Calu3 (cell line): ENCODE measurements at regions not wholly inside any gene's neighbourhood (a gene's known extent, or its start where the extent isn't known, plus 50 kb on each side); places are given as distances from the start of the nearest gene placed in this dataset.

Experiments
- BruUV-seq: library from RNA; stranded (reverse); fragments of 400-500 nt; replicated peaks from 2 replicates; lab custom pipeline; 2021; lab: Mats Ljungman, UMichigan
- CTCF ChIA-PET: fragments of 300-600 bp; sonication (Branson Sonifier 250); formaldehyde crosslinking; loops from one replicate; lab custom pipeline; 2022; ENCODE audit warnings: antibody characterized with exemption; lab: Charles Lee
- DNase-seq: peaks from one replicate; pipeline ENCODE4 v3.0.0; 2022
- H3K27ac Mint-ChIP-seq: one replicate; pipeline ENCODE4 v1.8.0; 2022; ENCODE audit warnings: mixed read lengths; ENCODE audit not compliant: unreplicated experiment
- H3K27me3 Mint-ChIP-seq: one replicate; pipeline ENCODE4 v1.8.0; 2022; ENCODE audit warnings: mixed read lengths; ENCODE audit not compliant: unreplicated experiment
- H3K36me3 Mint-ChIP-seq: one replicate; pipeline ENCODE4 v1.8.0; 2022; ENCODE audit warnings: mild to moderate bottlenecking, moderate library complexity, mixed read lengths; ENCODE audit not compliant: insufficient read depth, unreplicated experiment
- H3K4me1 Mint-ChIP-seq: one replicate; pipeline ENCODE4 v1.8.0; 2022; ENCODE audit warnings: mild to moderate bottlenecking, low read depth, mixed read lengths; ENCODE audit not compliant: unreplicated experiment
- H3K4me3 Mint-ChIP-seq: one replicate; pipeline ENCODE4 v1.8.0; 2022; ENCODE audit warnings: mild to moderate bottlenecking, low read depth, moderate library complexity, mixed read lengths; ENCODE audit not compliant: unreplicated experiment
- H3K9me3 Mint-ChIP-seq: one replicate; pipeline ENCODE4 v1.8.0; 2022; ENCODE audit warnings: low read depth, mixed read lengths; ENCODE audit not compliant: unreplicated experiment
- intact Hi-C: fragments of 100-400 bp; cut with micrococcal nuclease; formaldehyde crosslinking; loops from one replicate; pipeline ENCODE4 v1.10.0; 2022; ENCODE audit not compliant: unreplicated experiment
- TF ChIP-seq, protein P1 (sequence below): fragments of 200-600 bp; IDR thresholded peaks from one replicate; pipeline ENCODE4 v1.8.0; 2022; ENCODE audit warnings: antibody characterized with exemption; ENCODE audit not compliant: unreplicated experiment

DNA sequence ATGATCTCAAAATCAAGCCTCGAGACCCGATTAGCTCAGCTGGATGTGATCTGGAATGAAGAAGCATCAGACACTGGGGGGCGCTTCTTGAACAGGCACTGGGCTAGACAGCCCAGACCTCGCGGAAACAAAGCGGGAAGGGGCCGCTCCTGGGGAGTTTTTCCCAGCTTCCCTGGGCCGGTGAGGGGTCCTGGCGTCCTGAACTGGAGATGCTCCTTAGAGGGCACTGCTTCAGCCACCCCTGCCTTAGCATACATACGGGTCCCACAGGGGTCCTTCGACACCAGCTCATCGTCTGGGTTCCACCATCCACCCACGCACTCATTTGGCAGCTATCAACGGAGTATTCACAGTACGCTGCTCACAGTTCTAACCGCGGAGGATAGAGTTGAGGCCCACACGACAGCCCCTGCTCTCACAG, 146.7 kb downstream of the TSN start:
- no peak overlapping the region for H3K27ac Mint-ChIP-seq
- DNase-seq: no peak
- TF ChIP-seq, protein P1, sequence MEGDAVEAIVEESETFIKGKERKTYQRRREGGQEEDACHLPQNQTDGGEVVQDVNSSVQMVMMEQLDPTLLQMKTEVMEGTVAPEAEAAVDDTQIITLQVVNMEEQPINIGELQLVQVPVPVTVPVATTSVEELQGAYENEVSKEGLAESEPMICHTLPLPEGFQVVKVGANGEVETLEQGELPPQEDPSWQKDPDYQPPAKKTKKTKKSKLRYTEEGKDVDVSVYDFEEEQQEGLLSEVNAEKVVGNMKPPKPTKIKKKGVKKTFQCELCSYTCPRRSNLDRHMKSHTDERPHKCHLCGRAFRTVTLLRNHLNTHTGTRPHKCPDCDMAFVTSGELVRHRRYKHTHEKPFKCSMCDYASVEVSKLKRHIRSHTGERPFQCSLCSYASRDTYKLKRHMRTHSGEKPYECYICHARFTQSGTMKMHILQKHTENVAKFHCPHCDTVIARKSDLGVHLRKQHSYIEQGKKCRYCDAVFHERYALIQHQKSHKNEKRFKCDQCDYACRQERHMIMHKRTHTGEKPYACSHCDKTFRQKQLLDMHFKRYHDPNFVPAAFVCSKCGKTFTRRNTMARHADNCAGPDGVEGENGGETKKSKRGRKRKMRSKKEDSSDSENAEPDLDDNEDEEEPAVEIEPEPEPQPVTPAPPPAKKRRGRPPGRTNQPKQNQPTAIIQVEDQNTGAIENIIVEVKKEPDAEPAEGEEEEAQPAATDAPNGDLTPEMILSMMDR: no peak
- CTCF ChIA-PET: no interaction called here
- intact Hi-C loops: no loop called here
- H3K36me3 Mint-ChIP-seq: no peaks in the 10 kb centered on the region
- peaks cover 83% of the 10 kb centered on the region for H3K27me3 Mint-ChIP-seq
- no peaks in the 10 kb centered on the region for H3K4me1 Mint-ChIP-seq
- H3K9me3 Mint-ChIP-seq: no peaks in the 10 kb centered on the region
- no peak overlapping the region for H3K4me3 Mint-ChIP-seq
- BruUV-seq: no TSS peak

DNA sequence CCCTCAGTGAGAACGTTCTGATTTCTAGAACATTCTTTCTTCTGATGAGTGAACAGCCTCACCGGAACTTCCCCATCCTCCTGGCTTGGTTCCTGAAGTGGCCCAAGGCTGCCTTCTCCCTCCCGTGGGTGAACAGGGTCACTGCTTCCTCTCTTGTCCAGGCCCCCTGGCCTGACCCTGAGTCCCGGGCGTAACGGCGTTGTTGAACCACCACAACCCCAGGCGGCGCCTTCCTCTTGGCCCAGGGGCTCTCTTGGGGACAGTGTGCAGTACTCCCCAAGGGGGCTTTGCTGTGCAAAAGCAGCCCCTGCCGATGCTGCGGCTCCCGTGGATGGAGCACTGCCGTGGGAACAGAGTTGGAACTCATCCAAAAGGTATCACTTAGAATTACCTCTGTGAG, 147.2 kb downstream of the TSN start:
- no peak for DNase-seq
- intact Hi-C loops: no loop called here
- Mint-ChIP-seq H3K36me3 (no peaks in the 10 kb centered on the region), H3K9me3 (no peaks in the 10 kb centered on the region), H3K27me3 (peaks cover 80% of the 10 kb centered on the region), H3K4me3 (no peak overlapping the region), H3K27ac (no peak overlapping the region), H3K4me1 (no peaks in the 10 kb centered on the region)
- CTCF ChIA-PET: no interaction called here
- BruUV-seq: no TSS peak
- TF ChIP-seq, protein P1: no peak

DNA sequence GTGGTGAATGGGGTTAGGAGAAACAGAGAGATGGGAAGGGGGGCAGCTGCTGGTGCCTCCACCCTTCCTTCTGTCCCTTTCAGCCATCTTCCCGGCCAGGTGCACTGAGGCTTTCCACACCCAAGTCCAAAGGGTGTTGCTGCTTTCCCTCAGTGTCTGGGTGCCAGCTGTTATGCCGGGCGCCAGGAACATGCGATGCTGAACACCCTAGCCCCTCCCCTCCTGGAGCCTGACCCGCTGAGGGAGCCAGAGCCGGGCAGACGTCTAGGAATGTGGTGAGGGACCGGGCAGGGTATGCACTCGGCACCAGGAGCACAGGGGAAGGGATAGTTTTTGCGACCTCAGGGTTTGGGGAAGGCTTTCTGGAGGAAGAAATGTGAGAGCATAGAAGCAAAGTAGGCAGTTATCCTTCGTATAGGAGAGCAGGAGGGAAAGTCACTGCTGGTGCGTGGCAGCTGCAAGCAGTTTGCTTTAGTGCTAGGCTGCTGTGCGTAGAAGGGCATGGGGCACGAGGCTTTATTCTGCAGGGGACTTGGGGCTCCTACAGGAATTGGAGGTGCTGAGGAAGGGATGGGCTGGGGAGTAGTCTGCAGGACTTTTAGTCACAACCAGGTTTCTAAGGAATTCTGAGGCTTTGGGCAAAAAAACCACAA, 147.7 kb downstream of the TSN start:
- Mint-ChIP-seq H3K27me3 (peaks cover 80% of the 10 kb centered on the region), H3K4me3 (no peak overlapping the region), H3K4me1 (no peaks in the 10 kb centered on the region), H3K27ac (no peak overlapping the region), H3K36me3 (no peaks in the 10 kb centered on the region), H3K9me3 (no peaks in the 10 kb centered on the region)
- TF ChIP-seq, protein P1: no peak
- BruUV-seq: no TSS peak
- intact Hi-C loops: no loop called here
- DNase-seq: no peak
- CTCF ChIA-PET: no interaction called here

DNA sequence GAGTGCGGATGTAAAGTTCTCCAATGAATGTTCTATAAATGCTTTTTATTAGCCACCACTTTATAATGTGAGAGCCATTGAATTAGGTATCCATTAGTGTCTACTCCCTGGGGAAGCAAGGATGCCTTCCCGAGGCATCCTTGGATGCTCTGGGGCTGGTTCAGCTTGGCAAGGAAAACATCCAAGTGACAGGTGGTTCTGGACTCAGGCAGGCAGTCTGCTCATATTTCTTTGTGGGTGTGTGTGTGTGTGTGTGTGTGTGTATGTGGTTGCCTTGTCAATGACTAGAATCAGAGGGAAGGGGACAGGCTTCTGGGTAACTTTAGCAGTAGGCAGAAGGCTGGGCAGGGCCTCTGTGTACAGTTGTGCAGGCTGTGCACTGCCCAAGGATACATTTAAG, 149.2 kb downstream of the TSN start:
- Mint-ChIP-seq H3K36me3 (no peaks in the 10 kb centered on the region), H3K27me3 (peaks cover 80% of the 10 kb centered on the region), H3K27ac (no peak overlapping the region), H3K9me3 (no peaks in the 10 kb centered on the region), H3K4me3 (no peak overlapping the region), H3K4me1 (no peaks in the 10 kb centered on the region)
- DNase-seq: no peak
- CTCF ChIA-PET: no interaction called here
- no TSS peak for BruUV-seq
- intact Hi-C loops: no loop called here
- TF ChIP-seq, protein P1: no peak
